Eye (tissue), 1 donor: ENCODE measurements at regions not wholly inside any gene's neighbourhood (a gene's known extent, or its start where the extent isn't known, plus 50 kb on each side); places are given as distances from the start of the nearest gene placed in this dataset.
"Not testable (repeated sequence)": the region's sequence is repeated elsewhere in the genome, so short reads cannot be mapped to it uniquely, and the experiment has no call there.

Source experiments
- DNase-seq: peaks from one replicate; pipeline ENCODE4 v3.0.0-alpha.2; 2015

- DNase-seq, result no peak
These were observed 104.5 kb upstream of the CDH2 start for GRCh38 chr18:28281400-28281799.

DNA sequence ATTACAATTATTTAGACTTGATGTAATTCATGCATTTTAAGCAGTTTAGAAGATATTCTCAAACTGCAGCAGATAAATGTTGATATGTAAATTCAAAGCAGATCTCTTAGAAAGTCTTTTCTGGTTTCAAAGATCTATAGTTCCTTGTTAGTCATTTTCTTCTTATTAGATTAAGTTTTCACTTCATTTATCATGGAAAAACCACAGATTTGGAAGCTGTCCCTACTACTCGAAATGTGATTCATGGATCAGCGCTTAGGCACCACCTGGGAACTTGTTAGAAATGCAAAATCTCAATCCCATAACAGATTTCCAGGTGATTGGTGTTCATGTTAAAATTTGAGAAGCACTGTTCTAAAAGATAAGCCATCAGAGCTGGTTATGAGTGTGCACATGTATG is 92.8 kb upstream of the CDH2 start:
- DNase-seq, result no peak

DNA sequence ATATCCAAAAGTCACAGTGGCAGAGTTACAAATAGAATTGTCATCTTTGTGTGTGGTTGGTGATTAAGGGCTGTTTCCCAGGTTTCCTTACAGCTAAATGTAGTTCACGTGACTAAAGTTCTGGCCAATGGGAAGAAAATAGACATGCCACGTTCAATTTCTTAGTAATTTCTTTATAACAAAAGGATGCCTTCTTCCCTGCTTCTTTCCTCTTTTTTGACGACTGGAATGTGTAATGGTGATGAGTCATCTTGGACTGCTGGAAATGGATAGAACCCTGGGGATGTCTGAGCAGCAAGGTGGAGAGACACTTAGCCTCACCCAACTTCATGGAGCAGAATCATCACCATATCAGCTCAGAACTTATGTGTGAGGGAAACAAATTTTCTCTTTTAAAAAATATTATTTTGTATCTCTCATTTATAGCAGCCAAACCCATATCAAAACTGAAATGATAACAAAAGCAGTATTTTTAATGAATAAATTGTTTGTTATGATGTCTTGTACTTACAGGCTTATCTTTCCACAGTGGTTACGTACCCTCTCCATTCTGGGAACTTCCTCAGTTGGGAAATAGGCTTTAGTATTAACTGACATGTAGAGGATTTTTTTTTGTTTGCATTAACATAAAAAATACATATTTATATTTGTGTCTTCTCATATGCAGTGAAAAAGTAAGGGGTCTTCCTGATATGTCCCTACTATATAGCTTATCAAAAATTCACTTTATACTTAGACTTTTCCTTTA is 91.1 kb upstream of the CDH2 start:
- no peak for DNase-seq

DNA sequence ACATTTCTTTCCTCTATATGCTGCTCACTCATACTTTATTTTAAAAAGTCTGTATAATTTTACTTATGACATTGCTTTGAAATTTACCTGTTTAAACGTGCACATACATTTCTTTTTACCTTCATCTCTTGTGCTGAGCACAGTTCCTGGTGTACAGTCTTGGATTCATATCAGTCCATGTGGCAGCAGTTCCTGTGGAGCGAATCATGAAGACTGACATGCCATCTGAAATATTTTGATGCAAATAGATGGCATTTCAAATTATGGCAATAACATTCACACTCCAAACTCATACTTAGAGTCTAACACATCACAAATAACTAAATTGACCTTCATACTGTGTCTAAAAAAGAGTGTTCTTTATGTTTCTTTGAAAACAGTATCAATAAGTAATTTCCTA is 90.3 kb upstream of the CDH2 start:
- DNase-seq, result no peak

DNA sequence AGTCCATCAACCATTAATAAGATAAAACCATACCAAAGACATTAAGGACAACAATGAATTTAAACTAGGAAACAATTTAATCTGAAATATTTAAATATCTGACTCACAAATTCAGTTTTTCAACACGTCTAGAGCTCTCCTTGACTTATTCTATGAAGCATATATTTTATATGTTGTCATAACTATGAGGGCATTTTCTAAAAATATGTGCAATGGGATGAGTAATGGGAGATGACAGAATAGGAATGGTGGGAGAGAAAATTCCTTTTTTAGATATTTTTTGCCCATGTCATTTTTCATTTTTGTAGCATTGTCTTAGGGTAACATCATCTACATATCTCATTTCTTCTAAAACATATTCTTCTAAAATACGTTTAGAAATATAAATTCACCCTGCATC is 79.2 kb upstream of the CDH2 start:
- DNase-seq, result no peak

DNA sequence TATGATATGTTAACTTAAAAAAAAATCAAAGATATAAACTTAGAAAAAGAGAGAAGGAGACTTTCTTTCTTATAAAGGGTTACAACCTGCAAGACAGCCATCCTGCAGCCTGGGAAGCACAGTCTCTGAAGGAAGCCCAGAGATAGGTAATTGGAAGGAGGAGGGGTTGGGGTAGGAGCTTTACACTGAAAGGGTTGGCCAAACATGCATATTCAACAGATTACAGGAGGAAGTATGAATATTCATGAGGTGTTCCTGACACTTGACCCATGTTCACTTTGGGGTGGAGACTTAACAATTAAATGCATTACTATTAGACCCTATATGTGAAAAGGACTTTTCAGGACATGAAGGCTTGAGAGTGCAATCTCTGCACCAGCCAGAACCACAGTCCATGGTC is 71.7 kb upstream of the CDH2 start:
- no peak for DNase-seq

- DNase-seq, result not testable (repeated sequence)
These were observed 63.7 kb upstream of the CDH2 start for GRCh38 chr18:28240626-28241025.

GRCh38 chr18:28236487-28236886 is 59.6 kb upstream of the CDH2 start:
- no peak for DNase-seq
